Hypothalamus (tissue), 51 donors: ENCODE measurements at regions not wholly inside any gene's neighbourhood (a gene's known extent, or its start where the extent isn't known, plus 50 kb on each side); places are given as distances from the start of the nearest gene placed in this dataset.

Source experiments
- DNase-seq, 51 donors: peaks; one replicate each; lab custom pipeline; 2025; lab: John Stamatoyannopoulos, UW

DNA sequence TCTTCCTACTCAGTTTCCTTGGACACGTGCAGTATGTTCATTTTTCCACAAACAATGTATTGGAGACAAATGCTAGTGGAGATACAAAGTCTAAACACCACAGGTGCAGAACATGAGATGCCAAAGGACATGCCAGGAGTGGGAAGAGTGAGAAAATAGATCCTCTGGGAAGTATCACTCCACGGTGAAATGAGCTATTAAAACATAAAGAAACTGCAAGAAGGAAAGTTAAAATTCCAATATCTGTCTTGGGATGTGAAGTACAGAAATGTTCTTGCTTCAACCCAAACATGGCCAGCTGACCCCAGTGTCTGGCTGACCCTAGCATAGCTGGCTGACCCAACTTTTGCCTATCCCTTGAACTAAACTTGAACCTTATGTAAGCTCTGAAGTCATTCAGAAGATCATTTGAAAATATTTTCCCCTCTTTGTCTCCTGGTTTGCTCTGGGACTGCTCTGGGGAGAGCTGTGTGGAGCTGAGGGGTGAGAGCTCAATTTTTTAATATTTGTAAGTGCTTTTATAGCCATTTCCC is 59.5 kb downstream of the FZD1 start:
- no peak for DNase-seq

- DNase-seq = no peak
Observed at GRCh38 chr7:91324663-91325062, 60.4 kb downstream of the FZD1 start.

DNA sequence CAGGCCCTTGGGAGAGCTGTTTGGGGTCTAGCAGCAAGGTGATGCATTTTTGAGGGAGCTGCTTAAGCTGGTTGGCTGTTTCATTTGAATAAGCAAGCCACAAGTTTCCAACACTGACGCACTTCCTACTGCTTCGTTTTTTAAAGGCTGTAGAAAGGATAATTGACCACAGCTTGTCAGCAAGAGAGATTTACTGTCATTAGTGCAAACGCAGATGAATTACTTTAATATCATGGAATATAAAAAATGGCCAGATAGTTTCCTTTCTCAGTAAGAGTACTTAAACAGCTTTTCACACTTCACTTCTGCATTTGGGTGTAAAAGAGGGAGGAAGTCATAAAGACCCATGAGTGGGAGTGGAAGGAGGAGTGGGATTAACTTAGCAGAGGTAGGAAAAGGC is 61.5 kb downstream of the FZD1 start:
- no peak for DNase-seq

DNA sequence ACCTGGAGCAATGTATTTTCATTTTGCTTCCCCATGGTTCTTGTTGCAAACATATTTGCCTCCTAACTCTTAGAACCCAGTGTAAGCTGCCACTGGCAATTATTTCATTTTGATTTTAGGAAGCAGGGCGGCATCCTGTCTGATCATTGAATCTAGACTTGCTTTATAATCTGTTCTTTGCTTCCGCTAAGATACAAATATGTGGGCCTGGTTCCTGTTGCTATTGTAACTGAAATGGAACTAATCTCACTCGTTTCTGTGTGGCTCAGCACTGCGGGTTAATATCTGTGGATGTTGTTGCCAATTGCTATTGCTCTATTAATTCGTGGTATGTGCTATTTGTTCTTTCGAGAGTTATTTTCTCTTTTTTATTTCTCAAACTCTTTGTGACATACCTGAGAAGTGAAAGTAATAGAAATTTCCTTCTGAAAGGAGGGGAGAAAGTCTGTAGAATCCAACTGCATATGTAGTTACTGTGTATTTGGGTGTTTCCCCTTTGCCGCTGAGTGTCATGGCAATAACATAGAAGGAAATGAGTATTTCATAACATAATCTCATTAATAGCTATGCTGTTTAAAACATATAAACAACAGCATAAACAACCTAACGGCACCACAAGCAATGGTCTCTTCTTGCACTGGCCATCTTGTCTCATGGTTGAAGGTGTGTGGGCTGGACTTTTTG is 62.4 kb downstream of the FZD1 start:
- DNase-seq = no peak

- no peak for DNase-seq
Observed at GRCh38 chr7:91327346-91327745, 63.1 kb downstream of the FZD1 start.

DNA sequence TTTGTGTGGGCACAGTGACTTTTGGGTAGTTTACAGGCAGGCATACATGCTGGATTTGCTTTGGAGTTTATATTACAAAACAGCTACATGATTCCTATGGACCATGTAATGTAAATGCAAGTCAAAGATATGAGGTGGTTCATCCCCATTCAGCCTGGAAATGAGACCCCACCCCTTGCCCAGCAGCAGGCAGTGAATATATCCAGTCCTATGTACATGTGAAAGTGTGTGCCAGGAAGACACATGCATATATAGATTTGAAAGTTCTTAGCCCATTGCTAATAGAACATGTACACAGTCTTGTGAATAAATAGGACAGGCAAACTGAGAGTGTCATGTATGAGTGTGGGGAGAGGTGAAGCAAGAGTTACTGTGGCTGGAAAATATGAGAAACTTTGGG is 65.3 kb downstream of the FZD1 start:
- DNase-seq = no peak

DNA sequence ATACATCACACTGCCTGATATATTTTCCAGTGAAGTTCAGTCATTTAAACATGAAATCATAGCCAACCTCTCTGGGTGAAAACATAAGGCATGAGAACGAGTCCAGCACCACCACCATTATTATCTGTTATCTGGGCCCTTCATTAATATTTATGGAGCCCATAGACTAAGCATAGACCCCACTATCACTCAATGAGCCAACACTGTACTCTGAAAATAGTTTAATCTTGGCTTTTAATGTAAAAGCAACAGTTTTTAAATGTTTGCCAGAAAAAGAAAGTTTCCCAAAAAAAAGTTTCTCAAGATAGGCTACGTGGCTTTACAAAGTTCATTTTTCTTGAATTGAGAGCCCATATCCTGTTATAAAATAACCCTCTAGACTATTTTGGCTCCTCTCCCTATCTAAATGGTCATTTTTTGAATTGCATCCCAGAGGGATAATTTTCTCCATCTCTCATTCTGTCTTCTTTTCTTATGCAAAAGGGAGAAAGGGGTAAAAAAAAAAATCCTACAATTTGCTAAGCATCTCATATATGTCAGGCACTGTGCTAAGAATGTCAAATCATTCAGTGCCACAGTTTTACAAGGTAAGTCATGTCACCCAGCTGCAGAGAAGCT is 66.1 kb downstream of the FZD1 start:
- no peak for DNase-seq

DNA sequence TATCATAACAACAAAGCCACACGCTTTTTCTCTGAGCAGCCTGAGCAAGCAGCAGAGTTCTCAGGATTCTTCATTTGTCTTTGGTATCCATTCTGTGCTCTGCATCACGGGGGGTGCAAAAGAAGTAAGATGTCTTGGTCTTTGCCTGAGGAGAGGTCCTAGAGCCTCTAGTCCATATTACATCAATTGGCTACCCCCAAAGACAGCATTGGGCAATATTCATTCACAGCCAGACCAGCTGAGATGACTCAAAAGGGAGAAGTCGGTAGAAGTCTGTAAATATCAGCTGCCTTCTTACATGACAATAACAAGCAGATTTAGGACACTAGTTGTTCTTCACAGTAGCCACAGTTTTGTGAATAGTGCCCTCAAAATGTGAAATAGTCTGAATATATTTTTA is 66.6 kb downstream of the FZD1 start:
- no peak for DNase-seq

- no peak for DNase-seq
Observed at GRCh38 chr7:91336106-91336505, 71.9 kb downstream of the FZD1 start.

DNA sequence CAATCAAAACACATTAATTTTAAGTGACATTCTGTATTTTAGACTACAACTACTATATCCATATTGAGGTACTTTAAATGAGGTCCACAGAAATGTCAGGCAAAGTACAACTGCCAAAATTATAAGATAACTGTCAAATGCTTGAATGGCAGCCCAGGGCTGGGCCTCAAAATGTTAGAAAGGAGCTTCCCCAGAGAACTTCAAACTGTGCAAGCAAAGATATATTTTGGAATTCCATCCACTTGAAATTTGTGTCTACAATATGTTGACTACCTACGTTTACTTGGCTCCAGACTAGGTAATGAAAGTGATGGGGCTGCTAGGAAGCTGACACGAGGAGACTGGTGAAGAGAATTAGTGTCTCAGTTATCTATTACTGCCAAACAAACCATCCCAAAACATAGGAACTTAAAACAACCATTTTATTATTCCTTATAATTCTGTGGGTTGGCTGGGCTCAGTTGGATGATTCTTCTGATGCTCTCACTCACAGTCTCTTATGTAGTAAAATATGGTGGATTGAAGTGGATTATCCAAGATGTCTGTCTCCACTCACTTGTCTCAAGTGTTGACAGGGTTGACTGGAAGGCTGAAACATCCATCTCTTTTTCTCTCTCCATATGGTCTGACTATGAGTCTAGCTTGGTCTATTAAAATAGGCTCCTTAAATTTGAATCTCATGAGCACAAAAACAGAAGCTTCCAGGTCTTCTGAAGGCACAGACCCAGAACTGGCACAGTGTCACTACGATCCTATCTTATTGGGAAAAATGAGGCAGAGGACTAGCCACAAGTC is 74.2 kb downstream of the FZD1 start:
- no peak for DNase-seq

DNA sequence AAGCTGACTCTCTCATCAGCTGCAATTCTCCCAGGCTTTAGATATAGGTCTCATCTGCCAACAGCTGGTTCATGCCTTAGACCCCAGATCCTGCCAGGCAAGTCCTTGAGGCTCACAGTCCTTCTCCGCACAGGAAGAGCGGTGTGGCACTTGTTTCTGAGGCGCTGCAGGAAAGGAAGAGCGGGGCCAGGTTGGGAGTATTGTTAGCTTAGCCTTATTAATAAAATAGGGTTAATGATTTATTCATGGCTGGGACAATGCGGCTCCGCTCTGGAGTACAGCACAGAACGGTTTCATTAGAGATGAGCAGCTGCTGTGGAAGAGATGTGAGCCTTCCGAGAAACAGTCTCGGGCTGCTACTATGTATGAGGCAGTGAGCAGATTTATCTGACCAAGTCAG is 78.1 kb downstream of the FZD1 start:
- DNase-seq = peak in 1 of 51 donors; percentile 2

- DNase-seq = no peak
Observed at GRCh38 chr7:91343420-91343960, 79.3 kb downstream of the FZD1 start.

DNA sequence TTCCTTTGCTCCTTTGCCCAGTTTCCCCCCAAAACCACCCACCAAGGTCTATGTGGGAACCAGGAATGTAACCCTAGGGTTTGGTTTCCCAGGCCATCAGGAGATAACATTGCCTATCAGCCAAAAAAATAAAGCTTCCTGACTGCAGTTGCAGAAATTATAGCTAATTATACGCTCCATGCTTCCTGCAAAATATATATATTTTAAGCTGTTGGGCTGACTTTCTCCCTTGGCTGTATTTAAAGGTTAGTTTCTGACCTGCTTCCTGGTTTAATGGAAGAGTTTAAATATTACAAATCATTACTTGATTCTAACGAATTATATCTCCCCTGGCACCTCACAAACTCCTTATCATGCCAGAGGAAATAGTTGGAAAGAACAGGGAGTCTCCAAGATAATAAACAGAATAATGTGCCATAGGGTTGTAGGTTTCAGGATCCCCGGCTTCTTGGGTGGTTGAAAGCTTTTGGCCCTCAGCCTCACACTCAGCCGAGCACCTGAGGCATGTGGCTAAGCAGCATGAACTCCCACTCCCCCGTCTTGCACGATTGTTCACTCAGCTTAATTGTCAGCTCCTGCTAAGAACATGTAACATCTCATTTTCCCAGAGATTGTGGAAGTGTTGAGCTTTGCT is 79.9 kb downstream of the FZD1 start:
- no peak for DNase-seq

GRCh38 chr7:91344911-91345310 is 80.7 kb downstream of the FZD1 start:
- no peak for DNase-seq

DNA sequence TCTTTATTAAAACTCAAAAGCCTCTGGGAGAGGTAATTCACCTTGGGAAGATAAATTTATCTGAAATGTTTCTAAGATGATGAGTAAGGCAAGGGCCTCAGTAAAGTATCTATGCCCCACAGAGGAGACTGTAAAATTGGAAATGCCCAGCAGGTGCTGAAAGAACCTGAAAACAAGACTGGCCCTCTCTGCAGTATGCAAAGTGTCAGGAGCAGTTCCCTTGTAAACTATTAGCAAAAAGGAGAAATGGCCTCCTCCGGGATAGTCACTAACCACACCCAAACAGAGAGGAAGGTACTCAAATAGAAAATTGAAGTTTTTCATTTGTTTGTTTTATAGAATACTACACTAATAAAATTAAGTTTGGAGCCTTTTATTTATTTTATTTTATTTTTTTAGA is 81.2 kb downstream of the FZD1 start:
- DNase-seq = no peak

DNA sequence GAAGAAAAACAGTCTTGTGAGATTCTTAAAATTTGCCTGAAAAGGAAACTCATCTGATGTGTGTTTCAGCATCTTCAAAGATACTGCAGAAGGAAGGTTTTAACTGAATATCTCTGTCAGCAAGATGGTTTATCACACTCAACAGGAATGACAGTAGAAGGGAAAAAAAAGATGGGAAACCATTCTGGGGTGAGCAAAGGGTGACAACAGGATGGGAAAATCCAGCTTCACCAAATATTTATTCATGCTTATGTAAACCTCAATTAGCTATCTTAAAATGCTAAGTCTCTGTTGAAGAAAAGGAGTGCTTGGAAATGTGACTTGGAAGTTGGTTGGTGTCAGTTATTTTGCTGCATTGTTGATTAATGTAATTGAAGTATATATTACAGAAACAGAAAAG is 82.2 kb downstream of the FZD1 start:
- no peak for DNase-seq

DNA sequence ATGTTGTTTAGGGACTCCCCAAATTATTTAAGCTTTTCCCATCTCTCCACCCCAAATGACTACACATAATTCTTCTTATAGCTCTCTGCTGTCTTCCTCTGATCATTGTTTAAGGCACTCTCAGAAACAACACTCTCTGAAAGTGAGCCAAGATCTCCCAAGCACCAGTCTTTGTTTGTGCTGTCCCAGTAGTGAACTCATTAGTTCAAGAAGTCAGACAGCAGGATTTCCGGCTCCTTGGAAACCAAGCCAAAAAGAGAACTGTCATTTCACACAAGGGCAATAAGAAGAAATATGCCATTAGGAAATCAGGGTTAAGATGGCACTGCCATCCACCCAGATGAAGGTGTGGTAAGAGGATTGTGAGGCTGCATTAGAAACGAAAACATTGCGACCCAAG is 83.1 kb downstream of the FZD1 start:
- DNase-seq = no peak

- DNase-seq = no peak
Observed at GRCh38 chr7:91348711-91349110, 84.5 kb downstream of the FZD1 start.

DNA sequence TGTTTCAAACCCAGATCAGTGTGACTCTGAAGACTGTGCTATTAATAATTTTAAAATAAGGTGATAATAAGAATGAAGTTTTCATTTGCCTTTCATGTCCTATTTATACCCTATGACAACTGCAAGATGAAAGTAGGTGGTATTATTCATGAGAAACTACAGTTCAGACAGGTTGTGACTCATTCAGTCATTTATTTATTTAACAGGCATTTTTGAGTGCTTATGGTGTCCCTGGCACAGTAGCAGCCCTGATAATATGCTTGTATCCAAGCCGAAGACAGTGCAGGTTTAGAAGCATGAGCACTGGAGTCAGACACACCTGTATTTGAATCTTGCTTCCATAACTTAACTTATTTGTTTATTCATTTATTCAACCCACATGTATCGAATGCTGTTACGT is 87.1 kb downstream of the FZD1 start:
- no peak for DNase-seq

DNA sequence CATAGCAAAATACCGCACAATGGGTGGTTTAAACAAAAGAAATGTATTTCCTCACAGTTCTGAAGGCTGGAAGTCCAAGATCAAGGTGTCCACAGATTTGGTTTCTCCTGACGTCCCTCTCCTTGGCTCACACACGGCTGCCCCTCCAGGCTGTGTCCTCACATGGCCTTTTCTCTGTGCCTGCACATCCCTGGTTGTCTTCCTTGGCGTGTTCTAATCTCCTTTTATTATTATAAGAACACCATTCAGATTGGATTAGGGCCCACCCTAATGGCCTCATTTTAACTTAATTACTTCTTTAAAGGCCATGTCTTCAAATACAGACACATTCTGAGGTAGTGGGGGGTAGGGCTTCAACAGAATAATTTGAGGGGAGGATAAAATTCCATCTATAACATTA is 87.9 kb downstream of the FZD1 start:
- no peak for DNase-seq

- DNase-seq = no peak
Observed at GRCh38 chr7:91353848-91354247, 89.6 kb downstream of the FZD1 start.
